ENCODE measurements at regions not wholly inside any gene's neighbourhood (a gene's known extent, or its start where the extent isn't known, plus 50 kb on each side); places are given as distances from the start of the nearest gene placed in this dataset.

GRCh38 chr5:74244406-74244805, 396.1 kb downstream of the ENC1 start:
- no peak for DNase-seq
- TF ChIP-seq EZH2 (optimal IDR thresholded peaks at IDR 0.05; ENCODE audit: low read depth, low read length) (no peak), EZH2phosphoT487 (IDR thresholded peaks at IDR 0.05; ENCODE audit: low read length) (no peak)
- TF ChIP-seq, protein P1, sequence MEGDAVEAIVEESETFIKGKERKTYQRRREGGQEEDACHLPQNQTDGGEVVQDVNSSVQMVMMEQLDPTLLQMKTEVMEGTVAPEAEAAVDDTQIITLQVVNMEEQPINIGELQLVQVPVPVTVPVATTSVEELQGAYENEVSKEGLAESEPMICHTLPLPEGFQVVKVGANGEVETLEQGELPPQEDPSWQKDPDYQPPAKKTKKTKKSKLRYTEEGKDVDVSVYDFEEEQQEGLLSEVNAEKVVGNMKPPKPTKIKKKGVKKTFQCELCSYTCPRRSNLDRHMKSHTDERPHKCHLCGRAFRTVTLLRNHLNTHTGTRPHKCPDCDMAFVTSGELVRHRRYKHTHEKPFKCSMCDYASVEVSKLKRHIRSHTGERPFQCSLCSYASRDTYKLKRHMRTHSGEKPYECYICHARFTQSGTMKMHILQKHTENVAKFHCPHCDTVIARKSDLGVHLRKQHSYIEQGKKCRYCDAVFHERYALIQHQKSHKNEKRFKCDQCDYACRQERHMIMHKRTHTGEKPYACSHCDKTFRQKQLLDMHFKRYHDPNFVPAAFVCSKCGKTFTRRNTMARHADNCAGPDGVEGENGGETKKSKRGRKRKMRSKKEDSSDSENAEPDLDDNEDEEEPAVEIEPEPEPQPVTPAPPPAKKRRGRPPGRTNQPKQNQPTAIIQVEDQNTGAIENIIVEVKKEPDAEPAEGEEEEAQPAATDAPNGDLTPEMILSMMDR (IDR thresholded peaks at IDR 0.05; ENCODE audit: low read length): no peak
- no peaks in the 10 kb centered on the region for H3F3A ChIP-seq (ENCODE audit: insufficient read depth, low read length)
- no peak overlapping the region for H3K4me3 ChIP-seq (ENCODE audit: low read length)
- no peaks in the 10 kb centered on the region for H4K20me1 ChIP-seq (ENCODE audit: insufficient read depth, low read length)
- H3K9me2 ChIP-seq (replicated peaks; ENCODE audit: insufficient read depth, low read length): no peaks in the 10 kb centered on the region
- no peaks in the 10 kb centered on the region for H3K79me2 ChIP-seq (ENCODE audit: low read length)
- no peaks in the 10 kb centered on the region for H3K27me3 ChIP-seq (replicated peaks; ENCODE audit: insufficient read depth, low read length)
- no peaks in the 10 kb centered on the region for H3K9me3 ChIP-seq (replicated peaks; ENCODE audit: insufficient read depth, low read length)
- H3K27ac ChIP-seq (ENCODE audit: low read length): no peak overlapping the region
- H3K9ac ChIP-seq (ENCODE audit: low read length): no peak overlapping the region
- H3K4me1 ChIP-seq (ENCODE audit: low read length): peaks cover 18% of the 10 kb centered on the region
- no peaks in the 10 kb centered on the region for H3K36me3 ChIP-seq (replicated peaks; ENCODE audit: insufficient read depth, low read length)
- H3K4me2 ChIP-seq (ENCODE audit: low read depth, low read length): no peak overlapping the region
- H2AFZ ChIP-seq (ENCODE audit: low read length): no peak overlapping the region

DNA sequence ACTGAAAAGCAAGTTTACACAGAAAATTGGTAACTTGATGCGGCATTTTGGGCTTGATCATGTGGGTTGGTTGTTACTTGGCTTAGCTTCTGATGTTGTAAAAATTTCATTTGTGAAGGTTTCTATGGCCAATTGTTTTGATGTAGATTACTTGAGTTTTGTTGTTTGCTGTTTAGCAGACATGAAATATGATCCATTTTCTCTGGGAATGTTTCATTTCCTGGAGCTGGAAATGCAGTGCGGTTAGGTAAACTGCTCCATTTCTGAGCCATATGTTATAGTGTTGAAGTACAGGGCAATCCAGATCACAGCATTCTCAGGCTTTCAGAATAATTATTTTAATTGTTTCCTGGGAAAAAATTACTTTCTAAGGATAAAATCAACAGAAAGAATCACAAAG, 396.9 kb downstream of the ENC1 start:
- Histone ChIP-seq H3F3A (ENCODE audit: insufficient read depth, low read length) (no peaks in the 10 kb centered on the region), H3K9me3 (replicated peaks; ENCODE audit: insufficient read depth, low read length) (no peaks in the 10 kb centered on the region), H3K79me2 (ENCODE audit: low read length) (no peaks in the 10 kb centered on the region), H3K27ac (ENCODE audit: low read length) (no peak overlapping the region), H3K9me2 (replicated peaks; ENCODE audit: insufficient read depth, low read length) (no peaks in the 10 kb centered on the region), H3K4me1 (ENCODE audit: low read length) (peaks cover 18% of the 10 kb centered on the region), H3K27me3 (replicated peaks; ENCODE audit: insufficient read depth, low read length) (no peaks in the 10 kb centered on the region), H2AFZ (ENCODE audit: low read length) (no peak overlapping the region), H4K20me1 (ENCODE audit: insufficient read depth, low read length) (no peaks in the 10 kb centered on the region), H3K4me3 (ENCODE audit: low read length) (no peak overlapping the region), H3K9ac (ENCODE audit: low read length) (no peak overlapping the region), H3K36me3 (replicated peaks; ENCODE audit: insufficient read depth, low read length) (no peaks in the 10 kb centered on the region), H3K4me2 (ENCODE audit: low read depth, low read length) (no peak overlapping the region)
- TF ChIP-seq, protein P1 (IDR thresholded peaks at IDR 0.05; ENCODE audit: low read length): no peak
- no peak for TF ChIP-seq EZH2 (optimal IDR thresholded peaks at IDR 0.05; ENCODE audit: low read depth, low read length)
- no peak for TF ChIP-seq EZH2phosphoT487 (IDR thresholded peaks at IDR 0.05; ENCODE audit: low read length)
- no peak for DNase-seq

DNA sequence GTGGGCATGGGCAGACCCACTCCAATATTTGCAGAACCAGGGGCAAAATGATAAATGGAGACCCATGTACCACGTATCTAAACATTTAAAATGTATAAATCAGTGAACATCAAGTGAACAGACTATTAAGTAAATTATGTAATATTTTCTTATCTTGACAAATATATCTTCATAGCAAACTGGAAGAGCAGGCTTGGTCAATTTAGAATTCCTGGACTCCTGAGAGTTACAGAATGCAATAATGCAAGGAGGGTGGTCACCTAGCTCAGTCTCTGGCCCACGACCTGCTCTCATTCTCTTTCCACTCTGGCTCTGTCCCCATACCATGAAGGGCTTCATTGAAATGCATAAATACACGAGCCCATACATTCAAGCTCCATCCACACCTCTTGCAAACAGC, 398.0 kb downstream of the ENC1 start:
- H2AFZ ChIP-seq (ENCODE audit: low read length): no peak overlapping the region
- TF ChIP-seq, protein P1 (IDR thresholded peaks at IDR 0.05; ENCODE audit: low read length): no peak
- TF ChIP-seq EZH2phosphoT487 (IDR thresholded peaks at IDR 0.05; ENCODE audit: low read length): no peak
- TF ChIP-seq EZH2 (optimal IDR thresholded peaks at IDR 0.05; ENCODE audit: low read depth, low read length): no peak
- no peak for DNase-seq
- no peaks in the 10 kb centered on the region for H3F3A ChIP-seq (ENCODE audit: insufficient read depth, low read length)
- no peaks in the 10 kb centered on the region for H3K9me2 ChIP-seq (replicated peaks; ENCODE audit: insufficient read depth, low read length)
- H3K4me3 ChIP-seq (ENCODE audit: low read length): no peak overlapping the region
- no peaks in the 10 kb centered on the region for H3K9me3 ChIP-seq (replicated peaks; ENCODE audit: insufficient read depth, low read length)
- H3K4me2 ChIP-seq (ENCODE audit: low read depth, low read length): no peak overlapping the region
- H3K9ac ChIP-seq (ENCODE audit: low read length): no peak overlapping the region
- H3K36me3 ChIP-seq (replicated peaks; ENCODE audit: insufficient read depth, low read length): no peaks in the 10 kb centered on the region
- no peak overlapping the region for H3K27ac ChIP-seq (ENCODE audit: low read length)
- no peaks in the 10 kb centered on the region for H3K79me2 ChIP-seq (ENCODE audit: low read length)
- no peaks in the 10 kb centered on the region for H4K20me1 ChIP-seq (ENCODE audit: insufficient read depth, low read length)
- no peaks in the 10 kb centered on the region for H3K27me3 ChIP-seq (replicated peaks; ENCODE audit: insufficient read depth, low read length)
- peaks cover 18% of the 10 kb centered on the region for H3K4me1 ChIP-seq (ENCODE audit: low read length)
